Astrocyte (in vitro differentiated cells and primary cell): ENCODE measurements at regions not wholly inside any gene's neighbourhood (a gene's known extent, or its start where the extent isn't known, plus 50 kb on each side); places are given as distances from the start of the nearest gene placed in this dataset.

Source experiments
- DNase-seq: peaks from one replicate; pipeline ENCODE4 v3.0.0-alpha.2; 2010; ENCODE audit warnings: low read depth
- FAIRE-seq: peaks from 2 replicates; lab custom pipeline; 2011; peaks lifted over from hg19 to GRCh38; lab: Jason Lieb, UNC
- H2AFZ ChIP-seq: 2 replicates; pipeline ENCODE4 v1.6.0; 2012; ENCODE audit warnings: low read depth, low read length, inconsistent platforms
- H3K27ac ChIP-seq: 2 replicates; pipeline ENCODE4 v1.5.1; 2011; ENCODE audit warnings: low read depth, low read length, inconsistent platforms
- H3K27me3 ChIP-seq: 2 replicates; pipeline ENCODE4 v1.6.0; 2011; ENCODE audit warnings: low read length, inconsistent platforms; ENCODE audit not compliant: insufficient read depth
- H3K36me3 ChIP-seq: 2 replicates; pipeline ENCODE4 v1.5.1; 2011; ENCODE audit warnings: low read length, inconsistent platforms; ENCODE audit not compliant: insufficient read depth
- H3K4me1 ChIP-seq: 2 replicates; pipeline ENCODE4 v1.5.1; 2011; ENCODE audit warnings: low read length, inconsistent platforms; ENCODE audit not compliant: insufficient read depth
- H3K4me2 ChIP-seq: 2 replicates; pipeline ENCODE4 v1.6.0; 2012; ENCODE audit warnings: low read length, inconsistent platforms
- H3K4me3 ChIP-seq: 2 replicates; pipeline ENCODE4 v1.5.1; 2011; ENCODE audit warnings: low read depth, mild to moderate bottlenecking, low read length, inconsistent platforms; ENCODE audit not compliant: insufficient read depth
- H3K79me2 ChIP-seq: 2 replicates; pipeline ENCODE4 v1.6.0; 2012; ENCODE audit warnings: mild to moderate bottlenecking, low read length, inconsistent platforms; ENCODE audit not compliant: insufficient read depth
- H3K9ac ChIP-seq: 2 replicates; pipeline ENCODE4 v1.6.0; 2012; ENCODE audit warnings: mild to moderate bottlenecking, low read length, inconsistent platforms
- H3K9me3 ChIP-seq: 2 replicates; pipeline ENCODE4 v1.5.1; 2012; ENCODE audit warnings: low read depth, mild to moderate bottlenecking, low read length, inconsistent platforms; ENCODE audit not compliant: insufficient read depth
- H4K20me1 ChIP-seq: 2 replicates; pipeline ENCODE4 v1.6.0; 2012; ENCODE audit warnings: low read length, inconsistent platforms; ENCODE audit not compliant: insufficient read depth
- H3K27ac Mint-ChIP-seq: one replicate; pipeline ENCODE4 v1.8.0; 2021; ENCODE audit warnings: mild to moderate bottlenecking, mixed read lengths; ENCODE audit not compliant: unreplicated experiment
- H3K27me3 Mint-ChIP-seq: one replicate; pipeline ENCODE4 v1.8.0; 2021; ENCODE audit warnings: low read depth, mixed read lengths; ENCODE audit not compliant: unreplicated experiment
- H3K36me3 Mint-ChIP-seq: one replicate; pipeline ENCODE4 v1.8.0; 2021; ENCODE audit warnings: low read depth, mixed read lengths; ENCODE audit not compliant: unreplicated experiment
- H3K4me1 Mint-ChIP-seq: one replicate; pipeline ENCODE4 v1.8.0; 2021; ENCODE audit warnings: low read depth, mixed read lengths; ENCODE audit not compliant: unreplicated experiment
- H3K4me3 Mint-ChIP-seq: one replicate; pipeline ENCODE4 v1.8.0; 2021; ENCODE audit warnings: mild to moderate bottlenecking, moderate library complexity, mixed read lengths; ENCODE audit not compliant: unreplicated experiment
- H3K9me3 Mint-ChIP-seq: one replicate; pipeline ENCODE4 v1.8.0; 2021; ENCODE audit warnings: mild to moderate bottlenecking, mixed read lengths; ENCODE audit not compliant: unreplicated experiment
- EZH2 ChIP-seq: IDR thresholded peaks from 2 replicates; pipeline ENCODE4 v1.6.1; 2012; ENCODE audit warnings: mild to moderate bottlenecking, low read length, inconsistent platforms; ENCODE audit not compliant: insufficient read depth
- TF ChIP-seq, protein P1 (sequence below): IDR thresholded peaks from 2 replicates; pipeline ENCODE4 v1.5.1; 2011; ENCODE audit warnings: low read depth, mild to moderate bottlenecking, inconsistent platforms, low read length, moderate library complexity; ENCODE audit not compliant: insufficient read depth

DNA sequence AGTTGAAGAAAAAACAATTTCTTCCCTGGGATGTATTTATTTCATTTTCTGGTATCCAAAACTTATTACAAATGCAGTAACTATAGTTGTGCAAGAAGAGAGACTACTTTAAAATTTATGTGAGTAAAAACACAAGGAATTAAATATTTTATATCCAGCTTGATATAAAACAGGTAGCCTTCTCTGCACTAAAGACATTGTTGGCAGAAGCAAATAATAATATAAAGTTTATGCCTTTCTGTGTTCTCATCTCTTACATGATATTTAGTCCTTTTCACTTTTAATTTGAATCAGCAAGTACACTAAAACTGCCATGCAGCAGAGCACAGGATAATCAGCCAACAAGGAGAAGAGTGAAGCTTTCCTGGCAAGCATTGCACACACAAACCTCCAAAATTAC lies 352.7 kb downstream of the ARL6IP6 start:
- Histone ChIP-seq H3K79me2 (no peaks in the 10 kb centered on the region), H3K4me2 (no peak overlapping the region), H4K20me1 (no peaks in the 10 kb centered on the region), H3K9ac (no peak overlapping the region), H3K4me3 (no peak overlapping the region), H3K27ac (no peak overlapping the region), H3K4me1 (no peaks in the 10 kb centered on the region), H3K9me3 (no peaks in the 10 kb centered on the region), H3K27me3 (no peaks in the 10 kb centered on the region), H2AFZ (no peak overlapping the region), H3K36me3 (no peaks in the 10 kb centered on the region)
- TF ChIP-seq, protein P1, sequence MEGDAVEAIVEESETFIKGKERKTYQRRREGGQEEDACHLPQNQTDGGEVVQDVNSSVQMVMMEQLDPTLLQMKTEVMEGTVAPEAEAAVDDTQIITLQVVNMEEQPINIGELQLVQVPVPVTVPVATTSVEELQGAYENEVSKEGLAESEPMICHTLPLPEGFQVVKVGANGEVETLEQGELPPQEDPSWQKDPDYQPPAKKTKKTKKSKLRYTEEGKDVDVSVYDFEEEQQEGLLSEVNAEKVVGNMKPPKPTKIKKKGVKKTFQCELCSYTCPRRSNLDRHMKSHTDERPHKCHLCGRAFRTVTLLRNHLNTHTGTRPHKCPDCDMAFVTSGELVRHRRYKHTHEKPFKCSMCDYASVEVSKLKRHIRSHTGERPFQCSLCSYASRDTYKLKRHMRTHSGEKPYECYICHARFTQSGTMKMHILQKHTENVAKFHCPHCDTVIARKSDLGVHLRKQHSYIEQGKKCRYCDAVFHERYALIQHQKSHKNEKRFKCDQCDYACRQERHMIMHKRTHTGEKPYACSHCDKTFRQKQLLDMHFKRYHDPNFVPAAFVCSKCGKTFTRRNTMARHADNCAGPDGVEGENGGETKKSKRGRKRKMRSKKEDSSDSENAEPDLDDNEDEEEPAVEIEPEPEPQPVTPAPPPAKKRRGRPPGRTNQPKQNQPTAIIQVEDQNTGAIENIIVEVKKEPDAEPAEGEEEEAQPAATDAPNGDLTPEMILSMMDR = no peak
- no peaks in the 10 kb centered on the region for H3K9me3 Mint-ChIP-seq
- no peak overlapping the region for H3K4me3 Mint-ChIP-seq
- H3K27ac Mint-ChIP-seq = no peak overlapping the region
- FAIRE-seq (no peak), DNase-seq (no peak)
- H3K27me3 Mint-ChIP-seq = no peaks in the 10 kb centered on the region
- H3K36me3 Mint-ChIP-seq = no peaks in the 10 kb centered on the region
- peaks cover 1% of the 10 kb centered on the region for H3K4me1 Mint-ChIP-seq

DNA sequence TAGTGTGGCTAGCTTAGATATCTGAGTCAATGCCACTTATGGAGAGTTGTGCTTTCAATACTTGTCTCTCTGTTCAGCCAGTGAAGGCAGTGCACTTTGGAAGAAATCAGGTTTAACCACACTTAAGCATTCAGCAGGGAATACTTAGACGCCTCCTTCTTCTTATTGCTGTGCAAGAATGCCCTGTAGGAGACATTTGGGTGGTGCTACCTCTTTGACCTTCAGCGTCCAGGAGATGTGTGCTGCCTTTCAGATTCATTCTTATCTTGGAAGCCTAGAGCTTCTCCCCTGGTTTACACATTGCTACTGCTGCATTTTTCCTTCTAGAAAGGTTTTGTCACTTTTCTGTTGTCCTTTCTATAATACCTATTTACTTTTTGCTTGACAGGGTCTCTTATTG lies 350.5 kb downstream of the ARL6IP6 start:
- Mint-ChIP-seq H3K27me3 (peaks cover 2% of the 10 kb centered on the region), H3K36me3 (no peaks in the 10 kb centered on the region), H3K4me3 (no peak overlapping the region), H3K27ac (no peak overlapping the region), H3K4me1 (peaks cover 6% of the 10 kb centered on the region), H3K9me3 (no peaks in the 10 kb centered on the region)
- Histone ChIP-seq H4K20me1 (no peaks in the 10 kb centered on the region), H2AFZ (no peak overlapping the region), H3K79me2 (no peaks in the 10 kb centered on the region), H3K4me1 (no peaks in the 10 kb centered on the region), H3K4me2 (no peak overlapping the region), H3K9me3 (no peaks in the 10 kb centered on the region), H3K4me3 (no peak overlapping the region), H3K27ac (no peak overlapping the region), H3K9ac (no peak overlapping the region), H3K36me3 (no peaks in the 10 kb centered on the region), H3K27me3 (no peaks in the 10 kb centered on the region)
- no peak for FAIRE-seq
- no peak for TF ChIP-seq EZH2
- TF ChIP-seq, protein P1 = no peak
- no peak for DNase-seq

DNA sequence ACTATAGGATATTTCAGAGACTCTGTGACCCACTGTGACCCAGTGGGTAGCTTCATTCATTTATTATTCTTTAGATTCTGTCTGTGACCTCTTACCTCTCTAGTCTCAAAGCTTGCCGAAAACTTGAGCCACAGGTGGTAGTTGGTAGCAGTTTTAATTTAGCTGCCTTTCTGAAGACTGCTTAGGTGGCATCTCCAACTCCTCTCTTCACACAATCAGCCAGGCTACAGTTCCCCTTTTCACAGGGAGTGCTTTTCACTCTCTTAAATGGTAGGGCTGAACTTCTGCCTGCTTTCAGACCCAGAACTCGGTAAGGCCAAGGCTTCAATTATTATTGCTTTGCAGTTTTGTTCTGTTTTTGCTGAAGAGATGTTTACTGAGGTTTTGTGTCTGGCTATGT lies 349.6 kb downstream of the ARL6IP6 start:
- no peaks in the 10 kb centered on the region for H3K4me1 ChIP-seq
- H3K36me3 ChIP-seq = no peaks in the 10 kb centered on the region
- Mint-ChIP-seq H3K27me3 (peaks cover 2% of the 10 kb centered on the region), H3K4me1 (peaks cover 6% of the 10 kb centered on the region), H3K9me3 (no peaks in the 10 kb centered on the region), H3K27ac (no peak overlapping the region), H3K4me3 (no peak overlapping the region), H3K36me3 (no peaks in the 10 kb centered on the region)
- H3K9ac ChIP-seq = no peak overlapping the region
- no peaks in the 10 kb centered on the region for H3K9me3 ChIP-seq
- H3K4me2 ChIP-seq = no peak overlapping the region
- H4K20me1 ChIP-seq = no peaks in the 10 kb centered on the region
- H3K4me3 ChIP-seq = no peak overlapping the region
- H2AFZ ChIP-seq = no peak overlapping the region
- H3K27me3 ChIP-seq = no peaks in the 10 kb centered on the region
- FAIRE-seq = no peak
- no peak for DNase-seq
- no peak overlapping the region for H3K27ac ChIP-seq
- H3K79me2 ChIP-seq = no peaks in the 10 kb centered on the region
- TF ChIP-seq, protein P1 = no peak
- TF ChIP-seq EZH2 = no peak
